ENCODE measurements at regions not wholly inside any gene's neighbourhood (a gene's known extent, or its start where the extent isn't known, plus 50 kb on each side); places are given as distances from the start of the nearest gene placed in this dataset.

- Histone ChIP-seq H3K27ac (ENCODE audit: insufficient read length, low read depth, low read length) (no peak overlapping the region), H3K14ac (ENCODE audit: insufficient read depth, low read length) (no peak overlapping the region), H3K23ac (ENCODE audit: insufficient read length, low read depth, low read length) (no peak overlapping the region), H2BK20ac (ENCODE audit: low read depth, low read length, poor library complexity, severe bottlenecking) (no peak overlapping the region), H3K56ac (ENCODE audit: insufficient read length, low read depth, low read length) (no peak overlapping the region), H2BK120ac (ENCODE audit: low read depth, low read length, poor library complexity, severe bottlenecking) (no peak overlapping the region), H3K9me3 (ENCODE audit: control insufficient read depth, low read depth, low read length) (no peaks in the 10 kb centered on the region), H3K4me2 (ENCODE audit: insufficient read depth, insufficient read length, low read length) (no peak overlapping the region), H3K4me1 (ENCODE audit: insufficient read depth, low read length) (no peaks in the 10 kb centered on the region), H3K79me1 (ENCODE audit: insufficient read depth, low read depth, low read length, poor library complexity, severe bottlenecking) (no peaks in the 10 kb centered on the region), H4K20me1 (ENCODE audit: control insufficient read depth, insufficient read depth, insufficient read length) (no peaks in the 10 kb centered on the region), H3T11ph (ENCODE audit: low read length) (no peak overlapping the region), H3K23me2 (ENCODE audit: insufficient read length, low read depth, low read length, poor library complexity, severe bottlenecking) (no peaks in the 10 kb centered on the region), H2BK5ac (ENCODE audit: insufficient read length, low read length) (no peak overlapping the region), H2AK5ac (ENCODE audit: insufficient read length, low read length) (no peak overlapping the region), H4K8ac (replicated peaks; ENCODE audit: insufficient read length, low read depth, low read length) (no peak overlapping the region), H3K18ac (ENCODE audit: insufficient read length, low read depth, low read length) (no peak overlapping the region), H2BK15ac (ENCODE audit: low read depth, low read length) (no peak overlapping the region), H3K9ac (ENCODE audit: extremely low read depth, insufficient read length, low read length) (no peak overlapping the region), H2BK12ac (ENCODE audit: insufficient read length, low read depth, low read length) (no peak overlapping the region), H4K5ac (ENCODE audit: insufficient read length, low read depth, low read length) (no peak overlapping the region), H2AFZ (ENCODE audit: low read length) (no peak overlapping the region), H3K27me3 (ENCODE audit: insufficient read depth, low read length) (no peaks in the 10 kb centered on the region), H4K91ac (ENCODE audit: insufficient read length, low read depth, low read length) (no peak overlapping the region), H3K4ac (ENCODE audit: low read depth, low read length) (no peak overlapping the region), H3K79me2 (ENCODE audit: insufficient read depth, low read length) (no peaks in the 10 kb centered on the region)
- WGBS (ENCODE audit: extremely low coverage, insufficient read length, low lambda C conversion rate): no CpG with 5 or more reads among the region's 2 CpGs
- Mint-ChIP-seq H3K36me3 (ENCODE audit: insufficient read depth in 1 of 3, low read depth in 3 of 3) (peaks cover 0 to 7% (median 0%) of the 10 kb centered on the region in 3 experiments; a peak in 1 of 7 replicates), H3K4me1 (peaks cover 0 to 3% of the 10 kb centered on the region in 2 experiments; a peak in 1 of 4 replicates), H3K27ac (peak overlapping the region in 1 of 3 experiments; percentile 12; a peak in 1 of 7 replicates), H3K4me3 (no peak overlapping the region), H3K27me3 (ENCODE audit: low read depth) (no peaks in the 10 kb centered on the region), H3K9me3 (peaks cover 0 to 5% of the 10 kb centered on the region in 2 experiments; a peak in 2 of 5 replicates)
- no peak for DNase-seq
- no peak for TF ChIP-seq CTCF (conservative IDR thresholded peaks at IDR 0.05)
Observed at GRCh38 chr16:62625326-62625725, 589.1 kb upstream of the CDH8 start.

All from H9 (cell line).